Brain microvascular endothelial cell (primary cell): ENCODE measurements at regions not wholly inside any gene's neighbourhood (a gene's known extent, or its start where the extent isn't known, plus 50 kb on each side); places are given as distances from the start of the nearest gene placed in this dataset.

Experiments
- DNase-seq: peaks from one replicate; pipeline ENCODE4 v3.0.0-alpha.2; 2020
- H3K27ac ChIP-seq: fragments of 250-450 bp; sonication (Bioruptor Pico); 2 replicates; pipeline ENCODE4 v1.5.1; 2020; ENCODE audit warnings: mild to moderate bottlenecking, moderate library complexity
- H3K27me3 ChIP-seq: fragments of 250-450 bp; sonication (Bioruptor Pico); replicated peaks from 2 replicates; pipeline ENCODE4 v1.5.1; 2020; ENCODE audit warnings: mild to moderate bottlenecking
- H3K36me3 ChIP-seq: fragments of 250-450 bp; sonication (Bioruptor Pico); replicated peaks from 2 replicates; pipeline ENCODE4 v1.5.1; 2020; ENCODE audit warnings: mild to moderate bottlenecking
- H3K4me3 ChIP-seq: 2 replicates; pipeline ENCODE4 v1.5.1; 2011; ENCODE audit warnings: low read depth, mild to moderate bottlenecking, control low read depth, low read length, moderate library complexity
- in situ Hi-C: cut with HindIII; loops from 2 replicates; pipeline ENCODE4 v1.10.0; 2017; ENCODE audit warnings: low sequenced_read_pairs, low pct_ligation_motif_present
- TF ChIP-seq, protein P1 (sequence below): IDR thresholded peaks from 2 replicates; pipeline ENCODE4 v1.5.1; 2011; ENCODE audit warnings: low read depth, mild to moderate bottlenecking, moderate library complexity, low read length, control low read depth, inconsistent platforms; ENCODE audit errors: missing control alignments

DNA sequence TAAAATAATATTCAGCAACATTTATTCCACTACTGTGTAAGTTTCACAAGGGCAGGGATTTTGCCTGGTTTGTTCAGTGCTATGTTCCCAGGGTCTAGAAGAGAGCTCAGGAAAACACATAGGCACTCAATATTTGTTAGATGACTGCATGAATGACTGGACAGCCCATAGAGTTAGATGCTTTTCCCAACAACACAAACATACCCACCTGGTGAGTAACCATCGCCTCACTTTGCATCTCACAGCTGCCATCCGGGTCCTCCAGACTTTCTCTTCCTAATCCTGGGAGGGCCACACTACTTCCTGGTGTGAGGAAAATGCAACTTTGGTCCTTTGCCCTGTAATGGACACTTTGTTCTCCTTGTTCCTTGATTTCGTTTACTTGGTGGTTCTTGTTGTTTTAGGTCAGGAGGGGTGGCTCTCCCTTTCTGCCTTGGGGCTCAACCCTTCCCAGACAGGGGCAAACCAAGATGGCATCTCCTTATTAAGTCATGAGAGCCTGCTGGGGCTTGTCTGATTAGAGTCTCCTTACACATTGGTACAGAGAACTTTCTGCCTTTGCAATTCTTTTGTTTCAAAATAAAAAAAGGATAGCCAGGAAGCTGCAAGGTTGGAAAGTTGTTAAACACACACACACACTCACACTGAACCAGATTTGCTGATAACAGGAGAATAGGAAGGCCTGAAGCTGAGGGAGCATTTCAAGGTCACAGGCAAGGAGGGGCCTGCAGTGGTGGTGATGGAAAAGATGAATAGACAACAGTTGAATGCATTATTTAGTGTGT lies 190.6 kb downstream of the MID1IP1 start:
- TF ChIP-seq, protein P1, sequence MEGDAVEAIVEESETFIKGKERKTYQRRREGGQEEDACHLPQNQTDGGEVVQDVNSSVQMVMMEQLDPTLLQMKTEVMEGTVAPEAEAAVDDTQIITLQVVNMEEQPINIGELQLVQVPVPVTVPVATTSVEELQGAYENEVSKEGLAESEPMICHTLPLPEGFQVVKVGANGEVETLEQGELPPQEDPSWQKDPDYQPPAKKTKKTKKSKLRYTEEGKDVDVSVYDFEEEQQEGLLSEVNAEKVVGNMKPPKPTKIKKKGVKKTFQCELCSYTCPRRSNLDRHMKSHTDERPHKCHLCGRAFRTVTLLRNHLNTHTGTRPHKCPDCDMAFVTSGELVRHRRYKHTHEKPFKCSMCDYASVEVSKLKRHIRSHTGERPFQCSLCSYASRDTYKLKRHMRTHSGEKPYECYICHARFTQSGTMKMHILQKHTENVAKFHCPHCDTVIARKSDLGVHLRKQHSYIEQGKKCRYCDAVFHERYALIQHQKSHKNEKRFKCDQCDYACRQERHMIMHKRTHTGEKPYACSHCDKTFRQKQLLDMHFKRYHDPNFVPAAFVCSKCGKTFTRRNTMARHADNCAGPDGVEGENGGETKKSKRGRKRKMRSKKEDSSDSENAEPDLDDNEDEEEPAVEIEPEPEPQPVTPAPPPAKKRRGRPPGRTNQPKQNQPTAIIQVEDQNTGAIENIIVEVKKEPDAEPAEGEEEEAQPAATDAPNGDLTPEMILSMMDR, result no peak
- no peak for DNase-seq
- H3K27me3 ChIP-seq, result no peaks in the 10 kb centered on the region
- no peak overlapping the region for H3K27ac ChIP-seq
- H3K36me3 ChIP-seq, result no peaks in the 10 kb centered on the region
- in situ Hi-C loops, result no loop called here
- H3K4me3 ChIP-seq, result no peak overlapping the region

DNA sequence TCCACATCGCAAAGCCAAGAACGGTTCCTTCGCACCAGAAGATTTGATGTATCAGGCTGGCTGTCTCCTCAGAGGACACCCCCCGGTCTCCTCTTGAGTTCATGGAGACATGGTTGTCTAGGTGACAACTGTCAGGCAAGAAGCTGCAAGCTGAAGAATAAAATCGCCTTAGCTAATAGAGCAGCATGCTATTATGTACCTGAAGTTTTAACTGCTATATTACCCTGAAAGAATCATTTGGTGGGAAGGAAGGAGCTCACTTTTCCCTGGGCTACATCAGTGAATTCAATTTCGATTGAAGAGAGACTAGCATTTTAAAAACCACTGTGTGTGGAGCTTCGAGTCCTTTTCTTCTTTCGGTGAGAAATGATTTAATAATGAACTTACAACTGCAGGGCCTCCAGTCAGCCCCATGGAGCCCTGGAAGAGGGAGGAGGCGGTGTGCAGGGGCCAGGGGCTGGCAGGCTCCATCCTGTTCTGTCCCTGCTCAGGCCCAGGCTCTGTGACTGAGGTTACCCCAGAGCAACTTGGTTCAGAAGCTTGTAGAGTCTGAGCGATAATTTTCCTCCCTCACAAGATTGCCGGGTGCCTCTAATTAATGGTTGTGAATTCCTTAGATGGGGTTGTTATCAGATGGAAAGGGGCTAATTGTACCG lies 191.3 kb downstream of the MID1IP1 start:
- in situ Hi-C loops, result no loop called here
- Histone ChIP-seq H3K36me3 (no peaks in the 10 kb centered on the region), H3K27me3 (no peaks in the 10 kb centered on the region), H3K27ac (no peak overlapping the region), H3K4me3 (no peak overlapping the region)
- TF ChIP-seq, protein P1, result no peak
- DNase-seq, result no peak

DNA sequence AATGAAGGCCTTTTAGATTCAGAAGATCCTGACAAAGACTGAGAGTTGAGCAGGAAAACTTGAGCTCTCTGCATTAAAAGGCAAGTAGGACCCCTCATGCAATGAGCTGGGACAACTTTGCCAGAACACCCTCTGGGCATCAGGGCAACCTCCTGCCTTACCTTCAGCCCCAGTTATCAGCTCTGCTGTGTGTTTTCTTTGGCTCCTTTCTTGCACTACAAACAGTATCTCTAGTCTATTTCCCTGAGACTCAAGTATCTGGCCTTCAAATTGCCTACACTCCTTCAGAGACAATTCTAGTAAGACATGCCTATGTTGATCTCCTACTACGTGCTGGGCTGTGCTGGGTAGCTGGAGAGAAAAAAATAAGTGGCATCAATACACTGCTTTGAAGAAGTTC lies 192.2 kb downstream of the MID1IP1 start:
- DNase-seq, result no peak
- H3K36me3 ChIP-seq, result no peaks in the 10 kb centered on the region
- no peak overlapping the region for H3K27ac ChIP-seq
- no peaks in the 10 kb centered on the region for H3K27me3 ChIP-seq
- in situ Hi-C loops, result no loop called here
- no peak overlapping the region for H3K4me3 ChIP-seq
- TF ChIP-seq, protein P1, result no peak

DNA sequence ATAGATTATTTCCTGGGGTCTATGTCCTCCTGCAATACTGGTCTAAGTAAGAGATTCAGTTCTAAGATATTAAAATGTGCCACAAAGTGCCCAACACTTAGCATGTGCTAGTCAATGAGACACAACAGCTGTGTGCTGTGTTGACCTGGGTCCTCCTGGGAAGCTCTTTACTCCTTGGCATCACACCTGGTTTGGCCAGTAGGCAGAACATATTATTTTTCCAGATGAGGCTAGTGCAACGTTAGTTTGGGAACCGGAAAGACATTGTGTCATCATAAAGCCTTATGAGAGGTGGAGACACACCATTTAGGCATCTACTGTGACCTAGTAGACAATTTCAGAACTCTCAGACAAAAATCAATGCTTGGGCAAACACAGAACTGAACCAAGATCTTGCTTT lies 197.8 kb downstream of the MID1IP1 start:
- in situ Hi-C loops, result no loop called here
- Histone ChIP-seq H3K27ac (no peak overlapping the region), H3K27me3 (no peaks in the 10 kb centered on the region), H3K4me3 (no peak overlapping the region), H3K36me3 (no peaks in the 10 kb centered on the region)
- no peak for DNase-seq
- TF ChIP-seq, protein P1, result no peak

DNA sequence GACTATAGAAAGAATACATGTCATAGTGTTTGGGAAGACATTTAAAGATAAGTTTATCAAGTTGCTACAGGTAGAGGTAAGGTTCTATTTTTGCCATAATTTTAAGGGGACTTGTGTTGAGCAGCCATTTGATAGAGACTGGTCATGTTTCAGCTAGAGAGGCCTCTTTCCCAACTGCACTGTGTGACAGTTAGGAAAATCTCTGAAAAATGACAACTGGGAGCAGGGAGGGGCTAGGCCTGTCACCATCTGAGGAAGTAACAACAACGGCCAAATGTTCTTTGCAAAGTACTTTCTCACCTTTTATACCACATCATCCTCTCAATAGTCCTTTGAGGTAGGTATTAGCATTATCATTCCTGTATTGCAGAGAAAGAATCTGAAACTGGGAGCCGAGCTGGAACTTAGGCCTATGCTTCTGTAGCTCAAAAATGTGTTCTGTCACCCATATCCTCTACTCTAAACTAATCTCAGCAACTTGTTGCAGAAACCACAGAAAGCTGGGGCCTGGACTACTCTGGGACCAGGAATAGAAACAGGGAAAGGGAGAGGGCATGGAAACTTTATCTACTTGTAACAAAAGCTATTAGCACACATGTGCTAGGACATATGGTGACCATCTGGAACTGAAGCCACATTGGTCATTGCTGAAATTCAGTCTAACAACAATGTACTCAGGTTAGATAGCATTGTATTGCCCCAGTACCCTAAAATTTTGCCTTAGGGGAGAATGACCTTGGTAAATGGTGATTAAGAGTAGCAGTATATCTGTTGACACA lies 198.9 kb downstream of the MID1IP1 start:
- DNase-seq, result no peak
- in situ Hi-C loops, result no loop called here
- Histone ChIP-seq H3K4me3 (no peak overlapping the region), H3K27ac (no peak overlapping the region), H3K27me3 (no peaks in the 10 kb centered on the region), H3K36me3 (no peaks in the 10 kb centered on the region)
- TF ChIP-seq, protein P1, result no peak
